ENCODE measurements at regions not wholly inside any gene's neighbourhood (a gene's known extent, or its start where the extent isn't known, plus 50 kb on each side); places are given as distances from the start of the nearest gene placed in this dataset.

- no peak for DNase-seq
Observed at GRCh38 chr1:239804266-239804665, 287.4 kb upstream of the FMN2 start.

GRCh38 chr1:239805042-239805441 is 286.6 kb upstream of the FMN2 start:
- DNase-seq: no peak

DNA sequence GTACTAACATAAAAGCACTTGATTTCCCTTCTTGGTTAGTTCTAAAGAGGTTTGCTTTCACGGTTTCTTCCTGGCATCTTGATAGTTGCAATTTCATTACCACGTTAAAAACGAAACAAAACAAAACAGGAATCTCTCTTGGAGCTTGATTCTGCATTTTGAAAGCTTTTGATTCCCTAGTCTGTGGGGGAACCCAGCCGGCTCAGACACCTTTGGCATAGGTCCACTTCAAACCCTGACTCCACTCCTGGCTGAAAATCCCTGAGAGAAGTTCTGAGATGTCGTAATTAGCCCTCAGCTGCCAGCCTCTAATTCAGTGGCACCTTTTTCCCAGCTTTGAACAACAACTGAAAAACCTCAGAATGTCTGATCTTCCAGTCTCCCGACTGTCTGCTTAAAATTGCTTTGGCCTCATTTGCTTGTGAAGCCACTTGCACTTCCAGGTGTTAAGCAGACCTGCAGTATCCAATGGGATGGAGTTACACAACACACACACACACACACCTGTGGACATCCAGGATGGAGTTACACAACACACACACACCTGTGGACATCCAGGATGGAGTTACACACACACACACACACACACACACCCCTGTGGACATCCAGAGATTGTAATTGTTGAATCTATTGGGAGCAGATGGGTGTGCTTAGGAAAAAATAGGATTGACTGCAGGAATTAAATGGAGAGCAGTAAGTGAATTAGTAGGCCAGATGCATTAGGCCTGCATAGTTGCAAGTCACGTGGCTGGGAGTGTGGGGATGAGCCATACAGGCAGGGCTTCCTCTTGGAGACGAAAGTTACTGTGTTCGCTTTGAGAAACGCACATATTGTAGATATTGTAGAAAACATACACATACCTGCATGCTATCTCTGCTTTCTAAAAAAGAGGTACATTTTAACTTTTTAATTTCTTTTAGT is 285.6 kb upstream of the FMN2 start:
- no peak for DNase-seq

DNA sequence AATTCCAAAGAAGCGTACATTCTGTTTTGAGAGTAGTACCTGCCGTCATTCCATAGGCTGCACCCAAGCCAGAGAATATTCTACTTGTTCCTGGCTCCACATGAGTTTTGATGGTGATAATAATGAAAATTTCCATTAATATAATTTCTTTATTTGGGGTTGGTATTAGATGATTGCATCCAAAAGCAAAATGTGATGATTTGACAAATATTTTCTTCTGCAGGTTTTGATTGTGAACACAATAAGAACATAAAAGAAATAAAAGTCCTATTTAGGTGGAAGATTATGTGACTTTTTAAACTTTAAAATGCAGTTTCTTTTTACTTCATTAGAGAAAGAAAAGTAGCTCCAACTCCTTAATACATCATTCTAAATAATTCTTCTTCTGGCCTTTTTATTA is 284.8 kb upstream of the FMN2 start:
- DNase-seq: no peak

GRCh38 chr1:239807361-239807760 is 284.3 kb upstream of the FMN2 start:
- DNase-seq: no peak

GRCh38 chr1:239810061-239810481 is 281.6 kb upstream of the FMN2 start:
- DNase-seq: no peak

DNA sequence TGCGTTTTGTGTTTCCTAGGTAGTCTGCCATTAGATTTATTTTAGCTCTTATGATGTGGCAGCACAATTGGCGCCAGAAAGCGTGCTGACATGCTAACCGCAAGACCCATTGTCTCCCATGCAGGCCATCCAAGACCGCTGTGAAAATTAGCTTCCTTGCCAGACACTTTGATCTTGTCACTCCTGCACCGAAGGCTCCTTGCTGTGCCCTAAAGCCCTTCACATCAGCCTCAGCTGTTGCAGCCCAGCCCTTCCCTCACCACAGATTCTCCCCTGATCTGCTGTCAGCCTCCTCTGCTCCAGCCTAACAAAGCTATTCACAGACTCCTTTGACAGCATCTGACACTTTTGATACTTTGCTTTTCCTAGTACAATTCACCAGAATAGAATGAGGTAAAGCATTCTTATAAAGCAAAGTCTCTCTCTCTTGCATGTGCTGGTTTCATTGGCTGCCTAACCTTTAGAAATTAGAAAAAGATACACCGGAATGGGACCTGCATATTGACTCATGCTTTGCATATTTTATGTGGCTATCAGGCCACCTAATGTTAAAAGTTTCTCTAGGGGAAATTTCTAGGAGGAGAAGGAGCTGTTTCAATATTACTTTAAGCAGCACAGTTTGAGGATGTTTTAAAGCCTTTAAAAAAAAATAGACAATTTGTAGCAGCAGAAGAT is 280.3 kb upstream of the FMN2 start:
- DNase-seq: no peak

GRCh38 chr1:239812580-239812979 is 279.1 kb upstream of the FMN2 start:
- DNase-seq: no peak

GRCh38 chr1:239814306-239814881 is 277.3 kb upstream of the FMN2 start:
- DNase-seq: no peak

DNA sequence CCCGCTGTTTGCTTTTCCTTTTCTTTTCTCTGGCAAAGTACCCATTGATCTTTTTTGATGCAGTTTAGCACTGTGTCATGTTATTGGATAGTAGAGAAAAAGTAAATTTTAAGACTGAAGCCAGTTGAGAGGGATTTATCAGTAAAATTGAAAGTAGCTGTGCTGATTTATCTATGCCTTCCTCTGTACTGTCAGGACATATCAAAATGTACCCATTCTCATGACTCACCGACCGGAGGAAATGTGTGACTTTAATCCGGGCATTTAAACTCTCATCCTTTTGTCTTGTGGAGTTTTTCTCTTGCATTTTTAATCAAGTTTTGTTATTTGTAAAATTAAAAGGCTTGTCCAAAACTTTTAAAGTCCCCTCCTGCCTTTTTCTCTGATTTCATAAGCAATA is 276.6 kb upstream of the FMN2 start:
- no peak for DNase-seq

GRCh38 chr1:239816081-239816782 is 275.5 kb upstream of the FMN2 start:
- peak; percentile 38 for DNase-seq

DNA sequence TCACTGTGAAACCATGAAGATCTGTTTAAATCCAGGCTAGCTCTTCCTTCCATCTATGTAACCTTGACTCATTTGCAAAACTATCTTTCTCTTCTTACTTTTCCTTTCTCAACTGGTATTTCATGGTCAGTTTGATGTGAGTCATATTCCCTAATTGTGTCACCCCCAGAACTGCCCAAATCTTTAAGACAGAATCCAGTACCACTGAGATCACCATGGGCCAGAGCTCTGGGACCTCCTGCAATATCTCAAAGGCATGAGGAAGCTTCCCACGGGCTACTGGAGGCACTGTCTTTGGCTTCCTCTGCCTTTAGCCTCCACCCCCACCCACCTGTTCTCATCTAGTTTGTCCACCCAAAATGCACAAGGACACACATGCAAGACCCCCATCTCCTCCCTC is 274.4 kb upstream of the FMN2 start:
- no peak for DNase-seq

DNA sequence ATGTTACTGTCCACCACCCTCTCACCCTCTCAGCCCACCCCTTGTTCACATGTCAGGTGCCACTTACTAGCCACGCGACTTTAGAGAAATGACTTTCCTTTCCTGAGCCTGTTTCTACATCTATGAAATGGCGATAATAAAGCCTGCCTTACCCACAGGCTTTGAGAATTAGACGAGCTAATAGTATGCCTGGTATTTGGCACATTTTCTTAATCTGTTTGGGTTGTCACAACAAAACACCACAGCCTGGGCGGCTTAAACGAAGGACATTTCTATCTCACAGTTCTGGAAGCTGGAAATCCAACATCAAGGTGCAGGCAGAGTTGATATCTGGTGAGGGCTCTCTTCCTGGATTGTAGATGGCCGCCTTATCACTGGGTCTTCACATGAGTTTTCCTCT is 273.9 kb upstream of the FMN2 start:
- no peak for DNase-seq

DNA sequence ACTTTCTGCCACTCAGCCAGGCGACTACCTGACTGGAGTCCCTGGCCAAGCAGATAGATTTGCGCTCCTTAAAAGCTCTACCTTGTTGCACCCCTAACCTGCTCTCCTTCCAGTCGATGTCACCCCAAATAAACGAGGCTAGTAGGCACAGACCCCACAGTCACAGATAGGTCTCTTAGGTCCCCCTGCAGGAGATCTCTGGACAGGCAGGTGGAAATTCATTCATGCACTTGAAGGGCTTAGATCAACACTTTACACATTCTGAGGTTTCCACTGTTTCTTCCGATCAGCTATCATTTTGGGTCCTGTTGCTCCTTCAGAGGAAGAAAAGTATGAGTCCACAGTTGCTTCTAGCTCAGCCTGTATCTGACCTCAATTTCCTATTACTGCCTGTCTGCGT is 272.6 kb upstream of the FMN2 start:
- no peak for DNase-seq

DNA sequence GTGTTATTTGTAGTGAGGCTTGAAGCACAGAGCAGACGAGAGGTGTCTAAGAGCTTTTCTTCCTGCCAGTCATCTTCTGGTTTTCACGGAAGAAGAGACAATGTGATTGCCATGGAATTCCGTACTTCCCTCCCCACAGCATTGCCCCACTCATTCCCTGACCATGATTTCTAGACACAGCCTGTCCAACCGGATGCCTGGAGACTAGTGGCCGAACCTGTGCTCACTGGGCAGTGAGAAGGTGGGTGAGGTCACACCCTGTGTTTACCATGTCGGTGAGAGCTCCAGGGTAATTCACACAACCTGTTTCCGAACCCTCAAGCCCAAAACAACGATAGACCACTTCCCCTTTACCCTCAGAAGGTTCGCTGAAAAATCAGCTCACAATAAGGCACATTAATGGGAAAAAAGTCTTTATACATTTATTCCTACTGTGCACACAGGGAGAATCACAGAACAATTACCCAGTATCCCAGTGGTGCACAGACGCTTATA is 271.9 kb upstream of the FMN2 start:
- DNase-seq: no peak

DNA sequence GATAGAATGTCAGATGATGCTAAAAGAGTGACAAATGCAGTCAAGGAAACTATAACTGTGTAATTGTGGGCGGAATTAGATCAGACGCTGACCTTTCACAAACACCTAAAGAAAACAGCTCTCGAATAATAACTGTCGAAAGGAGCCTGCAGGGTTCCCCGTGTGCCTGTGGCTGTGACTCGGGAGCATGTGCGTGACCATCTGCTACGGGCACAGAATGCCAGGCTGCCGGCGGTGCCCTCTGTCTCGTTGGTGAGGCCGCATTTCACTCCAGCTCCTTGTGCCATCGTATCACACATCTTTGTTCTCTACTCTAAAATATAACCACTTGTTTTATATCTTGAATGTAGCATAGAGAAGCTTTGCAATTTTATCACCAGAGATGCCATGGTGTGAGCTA is 267.8 kb upstream of the FMN2 start:
- no peak for DNase-seq

DNA sequence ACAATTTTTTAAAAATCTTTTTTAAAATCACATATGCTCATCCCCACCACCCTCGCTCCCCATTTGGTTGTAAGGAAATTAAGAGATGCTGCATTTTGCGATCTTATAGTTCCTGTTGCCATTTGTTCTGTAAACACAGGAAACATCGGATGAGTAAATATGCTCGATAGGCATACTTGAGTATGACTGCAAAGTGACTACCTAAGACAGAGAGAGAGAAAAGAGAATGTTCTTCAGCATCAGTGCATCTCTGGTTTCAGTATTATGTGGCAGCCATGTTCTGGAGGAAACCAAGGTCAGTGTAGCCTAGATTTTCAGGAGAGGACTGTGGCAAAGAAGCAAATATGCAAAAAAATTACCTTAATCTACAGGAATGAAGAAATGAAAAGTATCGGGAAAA is 265.5 kb upstream of the FMN2 start:
- DNase-seq: no peak

DNA sequence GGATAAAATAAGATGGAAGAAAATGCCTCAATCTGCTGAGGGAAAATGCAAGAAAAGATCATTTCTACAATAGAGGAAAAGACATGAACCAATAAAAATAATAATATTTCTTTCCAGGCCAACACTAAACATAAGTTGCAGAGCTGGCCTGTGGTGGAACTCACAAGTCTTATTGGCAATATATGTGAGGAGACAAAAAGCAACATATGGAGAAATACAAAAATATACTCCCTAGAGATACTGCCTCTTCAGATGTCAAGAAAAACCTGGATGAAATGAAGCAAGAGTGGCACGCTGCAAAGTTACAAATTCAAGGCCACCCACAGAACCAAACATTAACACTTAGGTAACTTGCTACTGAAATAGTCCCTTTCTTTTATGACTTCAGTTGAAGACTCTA is 264.9 kb upstream of the FMN2 start:
- no peak for DNase-seq

DNA sequence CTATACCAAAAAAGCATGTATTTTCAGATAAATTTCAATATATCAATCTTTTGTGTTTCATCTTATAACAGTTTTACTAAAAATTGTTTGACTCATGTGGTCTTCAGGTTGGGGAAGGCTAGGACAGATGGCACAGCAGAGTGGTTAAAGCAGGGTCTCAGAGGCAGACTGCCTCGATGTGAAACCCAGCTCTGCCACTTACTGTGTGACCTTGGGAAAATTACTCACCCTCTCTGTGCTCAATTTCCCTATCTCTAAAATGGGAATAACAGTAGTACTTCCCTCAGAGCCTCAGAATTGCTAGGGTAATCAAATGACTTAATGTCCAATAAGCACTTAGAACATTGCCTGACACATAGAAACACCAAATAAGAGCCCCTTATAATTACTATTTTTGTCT is 262.1 kb upstream of the FMN2 start:
- DNase-seq: no peak

DNA sequence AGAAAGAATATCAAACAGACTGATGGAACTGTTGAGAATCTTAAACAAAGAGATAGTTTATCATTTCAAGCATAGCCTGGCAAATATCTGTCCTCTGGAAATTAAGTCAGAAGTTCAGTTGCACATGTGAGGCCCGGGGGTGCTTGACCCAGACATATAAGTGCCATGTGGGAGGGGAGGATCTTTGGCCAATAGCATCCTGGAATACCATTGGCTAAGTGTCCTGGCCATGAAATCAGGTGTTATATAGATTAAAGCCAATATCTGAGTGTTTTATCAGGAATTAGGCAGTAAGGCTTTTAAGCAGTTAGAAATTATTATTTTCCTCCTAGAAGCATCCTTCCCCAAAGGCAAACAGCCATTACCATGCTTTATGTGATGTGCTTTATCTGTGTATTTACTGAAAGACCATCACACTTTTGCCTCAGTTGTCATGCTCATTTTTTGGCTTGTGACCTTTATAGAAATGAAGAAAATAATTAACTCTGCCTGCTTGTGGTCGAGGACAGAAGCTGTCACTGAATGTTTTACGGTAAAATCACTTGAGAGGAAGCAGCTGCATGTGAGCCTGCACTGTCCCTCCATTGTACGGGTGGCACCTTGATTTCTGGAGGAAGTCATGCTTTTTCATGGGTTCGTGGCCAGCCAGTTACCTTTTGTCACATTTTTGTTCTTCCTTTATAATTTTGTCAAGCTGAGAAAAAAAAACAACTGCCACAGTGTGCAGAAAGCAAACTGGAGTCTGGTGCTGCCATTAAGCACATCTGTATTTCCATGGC is 259.9 kb upstream of the FMN2 start:
- DNase-seq: no peak

DNA sequence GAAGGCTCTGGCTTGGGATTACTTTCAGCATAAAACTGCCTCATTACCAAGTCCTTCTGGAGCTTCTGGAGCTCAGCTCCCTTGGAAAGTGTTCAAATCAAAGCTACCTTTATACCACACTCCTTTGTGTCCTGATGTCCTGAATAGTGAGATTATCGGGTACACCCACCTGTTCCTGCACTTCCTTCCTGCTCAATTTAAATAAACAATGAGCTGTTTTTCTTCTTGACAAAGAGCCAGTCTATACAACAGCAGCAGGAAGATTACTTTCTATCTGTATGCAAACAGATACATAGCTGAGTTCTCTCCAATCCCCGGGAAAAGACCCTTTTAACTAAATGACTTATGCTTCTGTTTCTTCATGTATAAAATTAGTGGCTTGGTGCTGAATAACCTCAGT is 258.0 kb upstream of the FMN2 start:
- DNase-seq: no peak

DNA sequence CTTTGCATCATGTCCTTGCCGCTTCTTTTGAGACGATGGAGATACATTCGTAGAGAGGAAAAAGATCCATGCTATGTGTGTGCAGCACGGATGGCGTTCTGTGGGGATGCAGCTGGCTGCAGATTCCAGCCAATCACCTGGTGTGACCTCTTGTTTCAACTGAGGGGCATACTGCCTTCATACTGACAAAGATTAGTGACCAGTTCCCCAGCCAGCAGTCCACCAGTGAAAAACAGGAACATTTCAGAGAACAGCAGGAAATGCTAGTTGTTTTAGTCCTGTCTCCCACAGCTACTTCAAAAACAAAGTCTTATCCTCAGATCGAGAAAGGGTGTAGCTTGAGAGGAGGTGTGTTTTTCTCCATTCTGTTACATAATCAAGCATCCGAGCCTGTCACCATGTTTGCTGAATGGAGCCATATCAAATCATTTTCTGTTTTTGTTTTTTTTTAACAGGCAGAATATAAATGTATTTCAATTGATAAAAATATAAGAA is 255.7 kb upstream of the FMN2 start:
- DNase-seq: no peak

All from SIG-M5 (cell line).